ENCODE measurements at regions not wholly inside any gene's neighbourhood (a gene's known extent, or its start where the extent isn't known, plus 50 kb on each side); places are given as distances from the start of the nearest gene placed in this dataset.
"Not testable (repeated sequence)": the region's sequence is repeated elsewhere in the genome, so short reads cannot be mapped to it uniquely, and the experiment has no call there.

- Histone ChIP-seq H4K20me1 (no peaks in the 10 kb centered on the region), H3K4me2 (no peak overlapping the region), H3K9me3 (replicated peaks in 1 of 11) (no peaks in the 10 kb centered on the region), H3K27ac (no peak overlapping the region), H3K4me3 (no peak overlapping the region), H3K36me3 (no peaks in the 10 kb centered on the region), H3K27me3 (no peaks in the 10 kb centered on the region), H3K9ac (no peak overlapping the region), H3K4me1 (no peaks in the 10 kb centered on the region)
- TF ChIP-seq Cebpa-rat (IDR thresholded peaks at IDR 0.05), result no peak
These were observed 1655.6 kb downstream of the SI start for GRCh38 chr3:163422671-163423070.

GRCh38 chr3:163391407-163392181, 1686.7 kb downstream of the SI start:
- Histone ChIP-seq H3K4me2 (no peak overlapping the region), H3K27ac (no peak overlapping the region), H3K4me1 (no peaks in the 10 kb centered on the region), H3K9ac (no peak overlapping the region), H3K36me3 (no peaks in the 10 kb centered on the region), H4K20me1 (no peaks in the 10 kb centered on the region), H3K27me3 (no peaks in the 10 kb centered on the region), H3K4me3 (no peak overlapping the region), H3K9me3 (replicated peaks in 1 of 11) (no peaks in the 10 kb centered on the region)
- no peak for TF ChIP-seq Cebpa-rat (IDR thresholded peaks at IDR 0.05)

GRCh38 chr3:163384383-163384782, 1693.9 kb downstream of the SI start:
- H3K4me3 ChIP-seq, result no peak overlapping the region
- H3K27me3 ChIP-seq, result no peaks in the 10 kb centered on the region
- H3K36me3 ChIP-seq, result no peaks in the 10 kb centered on the region
- no peak overlapping the region for H3K4me2 ChIP-seq
- H3K9me3 ChIP-seq (replicated peaks in 1 of 11), result no peaks in the 10 kb centered on the region
- no peak overlapping the region for H3K9ac ChIP-seq
- no peak for TF ChIP-seq Cebpa-rat (IDR thresholded peaks at IDR 0.05)
- H3K4me1 ChIP-seq, result no peaks in the 10 kb centered on the region
- no peaks in the 10 kb centered on the region for H4K20me1 ChIP-seq
- H3K27ac ChIP-seq, result no peak overlapping the region

GRCh38 chr3:163382183-163382582, 1696.1 kb downstream of the SI start:
- Histone ChIP-seq H3K27ac (no peak overlapping the region), H3K9ac (no peak overlapping the region), H3K4me2 (no peak overlapping the region), H3K9me3 (replicated peaks in 1 of 11) (no peaks in the 10 kb centered on the region), H3K4me1 (no peaks in the 10 kb centered on the region), H3K4me3 (no peak overlapping the region), H3K36me3 (no peaks in the 10 kb centered on the region), H3K27me3 (no peaks in the 10 kb centered on the region), H4K20me1 (no peaks in the 10 kb centered on the region)
- no peak for TF ChIP-seq Cebpa-rat (IDR thresholded peaks at IDR 0.05)

GRCh38 chr3:163368168-163368567, 1710.1 kb downstream of the SI start:
- H3K36me3 ChIP-seq, result no peaks in the 10 kb centered on the region
- H3K4me1 ChIP-seq, result no peaks in the 10 kb centered on the region
- TF ChIP-seq Cebpa-rat (IDR thresholded peaks at IDR 0.05), result no peak
- H3K27me3 ChIP-seq, result no peaks in the 10 kb centered on the region
- no peak overlapping the region for H3K27ac ChIP-seq
- H4K20me1 ChIP-seq, result no peaks in the 10 kb centered on the region
- H3K4me3 ChIP-seq, result no peak overlapping the region
- no peak overlapping the region for H3K9ac ChIP-seq
- H3K9me3 ChIP-seq (replicated peaks in 1 of 11), result no peaks in the 10 kb centered on the region
- no peak overlapping the region for H3K4me2 ChIP-seq

- H3K27ac ChIP-seq, result no peak overlapping the region
- no peaks in the 10 kb centered on the region for H4K20me1 ChIP-seq
- H3K4me3 ChIP-seq, result no peak overlapping the region
- no peaks in the 10 kb centered on the region for H3K4me1 ChIP-seq
- no peak overlapping the region for H3K9ac ChIP-seq
- H3K4me2 ChIP-seq, result no peak overlapping the region
- no peaks in the 10 kb centered on the region for H3K9me3 ChIP-seq (replicated peaks in 1 of 11)
- H3K36me3 ChIP-seq, result no peaks in the 10 kb centered on the region
- no peak for TF ChIP-seq Cebpa-rat (IDR thresholded peaks at IDR 0.05)
- H3K27me3 ChIP-seq, result no peaks in the 10 kb centered on the region
These were observed 1713.6 kb downstream of the SI start for GRCh38 chr3:163364717-163365116.

GRCh38 chr3:163362151-163362550, 1716.1 kb downstream of the SI start:
- Histone ChIP-seq H3K4me2 (no peak overlapping the region), H3K27ac (no peak overlapping the region), H4K20me1 (no peaks in the 10 kb centered on the region), H3K36me3 (no peaks in the 10 kb centered on the region), H3K27me3 (no peaks in the 10 kb centered on the region), H3K9ac (no peak overlapping the region), H3K4me3 (no peak overlapping the region), H3K9me3 (replicated peaks in 1 of 11) (no peaks in the 10 kb centered on the region), H3K4me1 (no peaks in the 10 kb centered on the region)
- no peak for TF ChIP-seq Cebpa-rat (IDR thresholded peaks at IDR 0.05)

GRCh38 chr3:163361357-163361878, 1716.9 kb downstream of the SI start:
- H3K4me1 ChIP-seq; H3K4me3 ChIP-seq; H3K9me3 ChIP-seq (replicated peaks in 1 of 11); H3K4me2 ChIP-seq; H3K27me3 ChIP-seq; H4K20me1 ChIP-seq; H3K36me3 ChIP-seq; H3K27ac ChIP-seq; H3K9ac ChIP-seq: not testable (repeated sequence)

GRCh38 chr3:163347944-163348343, 1730.4 kb downstream of the SI start:
- no peak for TF ChIP-seq Cebpa-rat (IDR thresholded peaks at IDR 0.05)
- Histone ChIP-seq H3K4me2 (no peak overlapping the region), H3K9ac (no peak overlapping the region), H3K4me3 (no peak overlapping the region), H3K27me3 (no peaks in the 10 kb centered on the region), H3K27ac (no peak overlapping the region), H3K9me3 (replicated peaks in 1 of 11) (no peaks in the 10 kb centered on the region), H3K4me1 (no peaks in the 10 kb centered on the region), H4K20me1 (no peaks in the 10 kb centered on the region), H3K36me3 (no peaks in the 10 kb centered on the region)

- Histone ChIP-seq H3K27me3 (no peaks in the 10 kb centered on the region), H3K4me3 (no peak overlapping the region), H3K36me3 (0 out of 22 replicates have a peak, but pooled peaks cover 0 to 5% (median 0%) of the 10 kb centered on the region in 11 experiments), H3K4me1 (no peaks in the 10 kb centered on the region), H4K20me1 (no peaks in the 10 kb centered on the region), H3K4me2 (no peak overlapping the region), H3K9ac (no peak overlapping the region), H3K9me3 (replicated peaks in 1 of 11) (peaks cover 17 to 22% (median 19%) of the 10 kb centered on the region in 11 experiments), H3K27ac (no peak overlapping the region)
- no peak for TF ChIP-seq Cebpa-rat (IDR thresholded peaks at IDR 0.05)
These were observed 1742.9 kb downstream of the SI start for GRCh38 chr3:163335429-163335828.

Measured in BLaER1 treated with 17β-estradiol and CSF1 and Interleukin-3, amounts not matched to agents 10 nM and 100 nM (cell line).